GM12875 (cell line): ENCODE measurements at regions not wholly inside any gene's neighbourhood (a gene's known extent, or its start where the extent isn't known, plus 50 kb on each side); places are given as distances from the start of the nearest gene placed in this dataset.
A peak's percentile ranks its signal among the peaks of the same experiment; 100 is the strongest.

Source experiments
- H3K4me3 ChIP-seq: one replicate; pipeline ENCODE4 v1.5.1; 2011; ENCODE audit warnings: low read depth, low read length, control low read depth
- TF ChIP-seq, protein P1 (sequence below): IDR thresholded peaks from 2 replicates; pipeline ENCODE4 v1.5.1; 2011; ENCODE audit warnings: low read depth, mild to moderate bottlenecking, control low read depth, inconsistent platforms, low read length, moderate library complexity, borderline replicate concordance; ENCODE audit not compliant: insufficient read depth

DNA sequence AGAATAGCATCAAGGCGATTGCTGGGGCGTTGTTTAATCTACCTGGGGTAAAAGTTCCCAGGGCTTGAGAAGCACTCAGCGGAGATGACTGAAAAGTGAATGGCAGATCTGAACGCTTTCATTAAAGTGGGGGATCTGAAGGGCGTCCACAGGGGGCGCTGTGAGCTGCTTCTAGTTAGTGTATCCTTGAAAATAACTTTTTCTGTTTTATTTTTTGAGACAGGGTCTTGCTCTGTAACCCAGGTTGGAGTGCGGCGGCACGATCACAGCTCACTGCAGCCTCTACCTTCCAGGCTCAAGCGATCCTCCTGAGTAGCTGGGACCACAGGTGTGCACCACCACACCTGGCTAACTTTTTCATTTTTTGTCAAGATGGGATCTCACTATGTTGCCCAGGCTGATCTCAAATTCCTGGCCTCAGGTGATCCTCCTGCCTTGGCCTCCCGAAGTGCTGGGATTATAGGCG, 360.4 kb downstream of the SEC14L1 start:
- TF ChIP-seq, protein P1, sequence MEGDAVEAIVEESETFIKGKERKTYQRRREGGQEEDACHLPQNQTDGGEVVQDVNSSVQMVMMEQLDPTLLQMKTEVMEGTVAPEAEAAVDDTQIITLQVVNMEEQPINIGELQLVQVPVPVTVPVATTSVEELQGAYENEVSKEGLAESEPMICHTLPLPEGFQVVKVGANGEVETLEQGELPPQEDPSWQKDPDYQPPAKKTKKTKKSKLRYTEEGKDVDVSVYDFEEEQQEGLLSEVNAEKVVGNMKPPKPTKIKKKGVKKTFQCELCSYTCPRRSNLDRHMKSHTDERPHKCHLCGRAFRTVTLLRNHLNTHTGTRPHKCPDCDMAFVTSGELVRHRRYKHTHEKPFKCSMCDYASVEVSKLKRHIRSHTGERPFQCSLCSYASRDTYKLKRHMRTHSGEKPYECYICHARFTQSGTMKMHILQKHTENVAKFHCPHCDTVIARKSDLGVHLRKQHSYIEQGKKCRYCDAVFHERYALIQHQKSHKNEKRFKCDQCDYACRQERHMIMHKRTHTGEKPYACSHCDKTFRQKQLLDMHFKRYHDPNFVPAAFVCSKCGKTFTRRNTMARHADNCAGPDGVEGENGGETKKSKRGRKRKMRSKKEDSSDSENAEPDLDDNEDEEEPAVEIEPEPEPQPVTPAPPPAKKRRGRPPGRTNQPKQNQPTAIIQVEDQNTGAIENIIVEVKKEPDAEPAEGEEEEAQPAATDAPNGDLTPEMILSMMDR: peak; percentile 53; the same call in 1 of the 2 replicates
- no peak overlapping the region for H3K4me3 ChIP-seq

DNA sequence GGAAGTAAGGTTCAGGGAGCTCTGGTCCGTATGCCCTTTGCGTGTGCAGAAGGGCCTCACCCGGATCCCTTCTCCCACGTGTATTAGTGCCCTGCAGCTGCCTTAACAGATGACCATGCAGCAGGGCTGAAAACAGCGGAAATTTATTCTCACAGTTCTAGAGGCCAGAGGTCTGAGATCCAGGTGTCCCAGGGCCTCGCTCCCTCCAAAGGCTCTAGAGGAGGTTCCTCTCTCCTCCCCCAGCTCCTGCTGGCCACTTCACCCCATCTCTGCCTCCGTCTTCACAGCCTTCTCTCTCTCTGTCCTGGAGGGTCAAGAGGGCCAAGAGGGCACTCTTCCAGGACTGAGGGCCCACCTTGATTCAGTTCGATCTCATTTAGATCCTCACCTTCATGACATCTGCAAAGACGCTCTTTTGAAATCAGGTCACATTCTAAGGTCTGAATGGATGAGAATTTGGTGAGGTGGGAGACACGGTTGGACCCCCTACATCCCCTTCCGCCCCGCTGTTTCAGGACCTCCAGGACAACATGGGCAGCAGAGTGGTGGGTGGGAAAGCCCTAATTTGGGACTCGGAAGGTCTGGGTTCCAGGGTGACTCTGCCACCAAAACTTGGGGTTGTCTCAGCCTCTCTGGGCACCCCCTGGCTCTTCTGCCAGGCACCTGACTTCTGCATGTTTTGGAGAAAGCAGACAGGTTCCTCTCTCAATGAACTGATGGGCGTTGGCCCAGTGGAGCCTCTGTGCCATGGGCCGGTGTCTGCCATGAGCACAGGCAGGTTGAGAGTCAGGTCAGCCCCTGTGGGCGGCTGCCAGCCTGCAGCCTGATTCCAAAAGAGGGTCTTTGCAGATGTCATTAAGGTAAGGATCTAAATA, 361.2 kb downstream of the SEC14L1 start:
- TF ChIP-seq, protein P1: no peak
- no peak overlapping the region for H3K4me3 ChIP-seq

DNA sequence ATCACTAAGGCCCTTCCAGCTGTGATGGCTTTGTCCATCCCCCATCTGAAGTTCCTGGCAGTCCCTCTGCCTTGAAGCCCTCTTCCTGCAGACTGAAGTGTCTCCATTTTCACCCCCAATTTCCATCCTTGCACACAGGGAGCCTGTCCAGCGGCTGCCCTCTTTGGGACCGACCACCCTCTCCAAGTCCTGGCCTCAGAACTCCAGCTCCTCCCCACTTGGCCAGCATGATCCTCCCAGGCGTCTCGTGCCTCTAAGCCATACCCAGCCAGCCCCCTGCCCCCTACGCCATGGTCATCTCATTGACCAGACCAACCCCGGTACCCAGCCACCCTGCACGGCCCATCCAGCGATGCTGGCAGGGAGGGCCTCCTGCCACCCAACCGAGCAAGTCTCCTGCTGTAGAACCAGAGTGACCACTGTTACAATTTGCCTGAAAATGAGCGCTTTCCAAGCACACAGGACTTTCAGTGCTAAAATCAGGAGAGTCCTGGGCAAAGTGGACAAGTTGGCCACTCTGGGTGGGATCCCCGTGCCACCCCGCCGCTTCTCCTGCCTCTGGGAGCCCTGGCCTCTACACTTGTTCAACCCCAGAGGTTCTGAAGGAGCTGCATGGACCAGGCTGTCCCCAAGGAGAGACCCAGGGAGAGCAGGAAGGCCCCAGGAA, 362.0 kb downstream of the SEC14L1 start:
- no peak overlapping the region for H3K4me3 ChIP-seq
- TF ChIP-seq, protein P1: no peak

DNA sequence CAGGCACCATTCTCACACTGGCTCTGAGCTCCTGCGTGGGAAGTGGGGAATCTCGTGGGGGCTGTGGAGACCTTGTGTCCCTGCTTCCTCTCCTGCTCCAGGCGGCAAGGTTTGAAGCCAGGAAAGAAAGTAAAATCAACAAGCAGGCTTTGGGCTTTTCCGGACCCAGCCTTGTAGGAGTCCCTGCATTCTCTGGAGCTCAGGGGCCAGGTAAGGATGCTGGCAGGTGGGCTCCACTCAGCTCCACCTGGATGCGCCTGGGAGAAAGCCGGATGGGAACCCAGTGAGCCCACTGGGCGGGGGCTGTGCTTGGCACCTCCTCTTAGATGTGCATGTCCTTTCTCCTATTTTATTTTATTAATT, 362.5 kb downstream of the SEC14L1 start:
- TF ChIP-seq, protein P1: no peak
- no peak overlapping the region for H3K4me3 ChIP-seq

DNA sequence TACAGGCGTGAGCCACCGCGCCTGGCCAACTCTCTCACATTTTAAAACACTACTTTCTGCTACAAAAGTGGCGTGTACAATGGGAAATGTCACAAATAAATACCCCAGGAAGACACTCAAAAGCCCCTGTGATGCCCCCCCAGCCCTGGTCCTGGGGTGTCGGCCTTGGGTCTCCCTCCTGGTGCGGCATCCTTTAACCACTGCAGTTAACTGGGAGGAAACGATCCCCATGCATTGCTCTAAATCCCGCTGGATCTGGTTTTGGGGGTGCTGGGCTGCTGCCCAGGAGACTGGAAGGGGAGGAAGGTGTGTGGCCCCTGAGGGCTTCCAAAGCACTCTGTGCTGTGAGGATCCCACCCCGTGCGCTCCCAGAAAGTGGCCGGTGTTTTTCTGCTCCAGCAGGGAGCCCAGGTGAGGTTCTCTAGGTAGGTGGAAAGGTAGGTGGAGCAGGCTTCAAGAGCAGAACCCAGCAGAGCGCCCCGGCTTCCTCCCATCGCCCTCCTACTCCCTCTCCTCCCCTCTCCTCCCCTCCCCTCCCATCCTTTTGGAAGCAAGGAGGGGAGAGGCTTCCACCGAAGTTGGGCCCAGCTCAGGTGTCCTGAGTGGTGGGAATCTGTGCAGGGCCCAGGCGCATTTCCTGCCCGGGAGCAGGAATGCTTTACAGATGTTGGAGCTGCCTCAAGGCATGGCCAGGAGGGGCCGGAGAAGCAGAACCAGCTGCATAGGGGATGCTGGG, 363.3 kb downstream of the SEC14L1 start:
- TF ChIP-seq, protein P1: no peak
- no peak overlapping the region for H3K4me3 ChIP-seq

DNA sequence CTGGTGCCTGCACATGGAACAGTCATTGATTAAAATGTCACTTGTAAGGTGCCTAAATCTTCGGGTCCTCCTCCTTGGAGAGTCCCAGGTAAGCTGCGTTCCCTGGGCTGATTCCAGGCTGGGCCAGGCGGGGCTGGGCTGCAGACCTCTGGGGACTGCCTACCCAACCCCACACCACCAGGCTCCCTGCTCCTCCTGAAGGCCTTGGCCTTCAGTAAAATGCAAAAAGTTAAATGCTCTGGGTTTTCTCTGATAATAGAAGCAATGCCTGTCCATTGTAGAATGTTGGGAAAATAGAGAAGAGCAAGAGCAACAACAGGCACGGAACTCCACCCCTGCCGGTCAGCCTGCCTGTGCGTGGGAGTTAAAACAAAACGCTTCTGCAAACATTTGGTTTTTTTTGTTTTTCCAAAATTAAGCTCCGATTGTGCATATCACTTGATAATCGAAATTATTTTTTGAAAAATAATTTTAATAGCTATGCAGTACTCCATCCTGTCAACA, 363.9 kb downstream of the SEC14L1 start:
- TF ChIP-seq, protein P1: no peak
- H3K4me3 ChIP-seq: no peak overlapping the region
